ENCODE measurements at regions not wholly inside any gene's neighbourhood (a gene's known extent, or its start where the extent isn't known, plus 50 kb on each side); places are given as distances from the start of the nearest gene placed in this dataset.
"Not testable (repeated sequence)": the region's sequence is repeated elsewhere in the genome, so short reads cannot be mapped to it uniquely, and the experiment has no call there.

DNA sequence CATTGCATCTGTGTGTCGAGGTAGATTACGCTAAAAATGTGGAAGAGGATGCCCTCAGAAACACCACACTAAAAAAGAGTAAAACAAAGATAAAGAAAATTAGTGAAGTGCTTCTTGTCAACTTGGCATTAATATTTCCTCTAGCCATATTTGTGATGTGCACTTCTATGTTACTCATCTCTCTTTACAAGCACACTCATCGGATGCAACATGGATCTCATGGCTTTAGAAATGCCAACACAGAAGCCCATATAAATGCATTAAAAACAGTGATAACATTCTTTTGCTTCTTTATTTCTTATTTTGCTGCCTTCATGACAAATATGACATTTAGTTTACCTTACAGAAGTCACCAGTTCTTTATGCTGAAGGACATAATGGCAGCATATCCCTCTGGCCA is 79.0 kb upstream of the SCIN start:
- H3K4me3 ChIP-seq (ENCODE audit: low read depth, low read length) = no peak overlapping the region
- DNase-seq (ENCODE audit: low read depth) = no peak
- TF ChIP-seq CTCF (IDR thresholded peaks at IDR 0.05; ENCODE audit: insufficient read depth, low read depth, low read length, missing control alignments) = no peak

DNA sequence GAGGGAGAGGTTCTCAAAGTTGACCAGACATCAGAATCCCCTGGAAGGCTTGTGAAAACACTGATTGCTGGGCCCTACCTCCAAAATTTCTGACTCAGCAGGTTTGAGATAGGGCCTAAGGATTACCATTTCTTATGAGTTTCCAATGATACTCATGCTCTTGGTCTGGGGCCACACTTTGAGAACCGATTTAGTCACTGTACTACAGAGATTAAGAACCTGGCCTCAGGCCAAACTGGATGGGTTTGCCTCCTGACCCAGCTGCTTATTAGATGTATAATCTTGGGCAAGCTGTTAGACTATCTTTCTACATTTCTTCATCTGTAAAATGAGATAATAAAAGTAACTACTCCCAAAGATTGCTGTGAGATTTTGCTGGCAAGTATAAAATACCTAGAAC is 77.1 kb upstream of the SCIN start:
- H3K4me3 ChIP-seq (ENCODE audit: low read depth, low read length) = no peak overlapping the region
- TF ChIP-seq CTCF (IDR thresholded peaks at IDR 0.05; ENCODE audit: insufficient read depth, low read depth, low read length, missing control alignments) = no peak
- peak; percentile 29 for DNase-seq (ENCODE audit: low read depth)

DNA sequence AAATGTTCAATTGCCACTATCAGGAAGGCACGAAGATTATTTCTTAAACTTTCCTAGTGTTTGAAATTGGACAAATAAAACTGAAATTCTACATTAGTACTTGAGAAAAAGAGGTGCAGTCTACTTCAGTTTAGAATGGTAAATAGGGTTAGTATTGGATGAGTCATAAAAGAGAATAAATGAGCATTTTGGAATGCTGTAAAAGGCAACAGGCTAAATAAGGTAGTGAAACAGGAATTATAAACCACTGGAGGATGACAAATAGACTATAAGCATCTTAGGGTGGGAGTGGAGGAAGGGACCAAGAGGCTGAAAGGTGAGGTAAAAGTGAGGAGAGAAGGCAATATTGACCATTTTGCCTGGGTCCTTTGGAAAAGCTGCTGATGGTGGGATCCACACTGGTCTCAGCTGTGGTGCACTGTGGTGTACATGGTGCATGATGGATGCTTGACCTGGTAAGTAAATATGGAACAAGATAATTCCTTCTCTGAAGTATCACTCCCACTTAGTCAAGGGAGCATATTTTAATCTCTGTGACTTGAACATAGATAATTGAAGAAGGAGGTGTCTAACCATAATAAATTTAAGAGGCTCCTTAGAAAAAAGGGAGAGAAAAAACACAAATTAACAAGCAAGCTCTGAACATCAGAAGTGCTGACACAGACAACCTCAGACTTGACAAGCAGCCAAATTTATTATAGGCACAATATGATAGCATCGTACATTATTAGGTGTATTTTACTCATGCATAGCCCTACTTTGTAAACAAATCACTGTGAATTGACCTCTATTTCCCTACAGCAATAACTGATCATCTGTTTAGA is 76.4 kb upstream of the SCIN start:
- no peak for TF ChIP-seq CTCF (IDR thresholded peaks at IDR 0.05; ENCODE audit: insufficient read depth, low read depth, low read length, missing control alignments)
- DNase-seq (ENCODE audit: low read depth) = no peak
- H3K4me3 ChIP-seq (ENCODE audit: low read depth, low read length) = no peak overlapping the region

DNA sequence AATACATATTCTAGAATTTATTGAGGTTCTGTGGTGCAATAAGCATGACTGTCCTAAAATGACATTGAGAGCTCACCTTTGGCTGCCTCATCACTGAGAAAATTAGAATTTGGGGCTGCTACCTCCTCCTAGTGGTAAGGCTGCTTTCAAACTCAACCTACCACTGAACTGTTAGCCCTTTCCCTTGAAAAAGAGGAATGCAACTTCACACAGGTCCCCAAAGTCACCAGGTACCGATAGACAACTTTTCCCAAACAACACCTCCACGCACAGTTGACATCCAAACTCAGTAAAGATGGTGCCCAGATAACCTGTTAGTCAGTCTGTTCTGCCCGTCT is 75.9 kb upstream of the SCIN start:
- DNase-seq (ENCODE audit: low read depth) = no peak
- no peak overlapping the region for H3K4me3 ChIP-seq (ENCODE audit: low read depth, low read length)
- no peak for TF ChIP-seq CTCF (IDR thresholded peaks at IDR 0.05; ENCODE audit: insufficient read depth, low read depth, low read length, missing control alignments)

GRCh38 chr7:12496901-12497674 is 73.4 kb upstream of the SCIN start:
- peak; percentile 49 for DNase-seq (ENCODE audit: low read depth)
- not testable (repeated sequence) for H3K4me3 ChIP-seq (ENCODE audit: low read depth, low read length)

DNA sequence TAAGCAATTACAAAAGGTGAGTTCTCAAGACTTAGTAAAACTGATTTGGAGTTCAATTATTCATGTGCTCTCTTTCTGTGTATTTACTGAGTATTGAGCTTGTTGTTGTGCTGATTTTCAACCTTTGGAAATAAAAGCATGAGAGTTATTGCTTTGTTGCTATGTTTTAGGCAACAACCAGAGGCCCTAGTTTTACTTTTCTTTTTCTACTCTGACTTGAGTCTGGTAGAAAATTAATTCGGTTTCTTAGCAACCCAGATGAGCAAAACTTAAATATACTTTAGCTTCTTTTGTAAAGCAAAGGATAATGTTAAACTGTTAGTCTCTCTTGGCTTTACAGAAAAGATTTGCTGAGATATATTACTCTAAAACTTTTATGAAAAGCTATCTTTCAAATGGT is 66.4 kb upstream of the SCIN start:
- no peak for DNase-seq (ENCODE audit: low read depth)
- no peak for TF ChIP-seq CTCF (IDR thresholded peaks at IDR 0.05; ENCODE audit: insufficient read depth, low read depth, low read length, missing control alignments)
- H3K4me3 ChIP-seq (ENCODE audit: low read depth, low read length) = no peak overlapping the region

DNA sequence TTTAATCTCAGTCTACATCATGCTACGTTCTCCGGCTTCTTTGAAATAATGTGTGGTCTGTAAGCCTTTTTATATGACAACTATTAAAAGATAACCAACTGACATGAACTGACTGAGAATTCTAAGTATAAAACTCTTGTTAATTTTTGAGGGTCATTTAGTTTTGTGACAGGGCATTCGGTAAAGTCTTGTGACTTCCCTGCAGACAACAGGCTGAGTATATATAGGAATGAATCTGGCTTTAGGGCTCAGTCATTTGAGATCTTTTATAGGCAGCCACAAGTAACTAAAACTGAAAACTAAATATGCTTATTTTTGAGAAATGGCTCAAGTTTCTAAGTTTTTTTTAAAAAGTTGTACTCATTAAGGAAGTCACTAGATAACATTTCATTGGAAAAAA is 62.5 kb upstream of the SCIN start:
- no peak for DNase-seq (ENCODE audit: low read depth)
- no peak overlapping the region for H3K4me3 ChIP-seq (ENCODE audit: low read depth, low read length)
- no peak for TF ChIP-seq CTCF (IDR thresholded peaks at IDR 0.05; ENCODE audit: insufficient read depth, low read depth, low read length, missing control alignments)
